ENCODE measurements at regions not wholly inside any gene's neighbourhood (a gene's known extent, or its start where the extent isn't known, plus 50 kb on each side); places are given as distances from the start of the nearest gene placed in this dataset.

- H3K27ac ChIP-seq: peak overlapping the region; percentile 21; the same call in 1 of the 2 replicates
- no peak overlapping the region for H3K9ac ChIP-seq (ENCODE audit: insufficient read length)
- no peak for TF ChIP-seq FOXP2 (optimal IDR thresholded peaks at IDR 0.05; ENCODE audit: control extremely low read depth, extremely low read length, insufficient read depth)
- no peak for TF ChIP-seq EZH2 (IDR thresholded peaks at IDR 0.05)
- no peak for TF ChIP-seq POLR2AphosphoS5 (IDR thresholded peaks at IDR 0.05; ENCODE audit: borderline replicate concordance, low read depth, low read length)
- H3K36me3 ChIP-seq (ENCODE audit: insufficient read depth, low read length): no peaks in the 10 kb centered on the region
- no peak overlapping the region for H3K4me3 ChIP-seq
- no peak for DNase-seq (ENCODE audit: low read depth, low spot score)
- no peaks in the 10 kb centered on the region for H3K9me3 ChIP-seq (ENCODE audit: low read depth, low read length)
These were observed 201.3 kb upstream of the HMCN1 start for GRCh38 chr1:185532856-185533255.

GRCh38 chr1:185531838-185532237 is 202.4 kb upstream of the HMCN1 start:
- DNase-seq (ENCODE audit: low read depth, low spot score): no peak
- H3K9me3 ChIP-seq (ENCODE audit: low read depth, low read length): no peaks in the 10 kb centered on the region

GRCh38 chr1:185530215-185530614 is 204.0 kb upstream of the HMCN1 start:
- H3K4me3 ChIP-seq: no peak overlapping the region
- H3K36me3 ChIP-seq (ENCODE audit: insufficient read depth, low read length): no peaks in the 10 kb centered on the region
- TF ChIP-seq FOXP2 (optimal IDR thresholded peaks at IDR 0.05; ENCODE audit: control extremely low read depth, extremely low read length, insufficient read depth) (no peak), EZH2 (IDR thresholded peaks at IDR 0.05) (no peak)
- H3K9me3 ChIP-seq (ENCODE audit: low read depth, low read length): no peaks in the 10 kb centered on the region
- H3K27ac ChIP-seq: no peak overlapping the region
- no peak overlapping the region for H3K9ac ChIP-seq (ENCODE audit: insufficient read length)
- DNase-seq (ENCODE audit: low read depth, low spot score): no peak

More at GRCh38 chr1:185531838-185532237, 202.4 kb upstream of the HMCN1 start:
- TF ChIP-seq FOXP2 (optimal IDR thresholded peaks at IDR 0.05; ENCODE audit: control extremely low read depth, extremely low read length, insufficient read depth) (no peak), POLR2AphosphoS5 (IDR thresholded peaks at IDR 0.05; ENCODE audit: borderline replicate concordance, low read depth, low read length) (no peak), EZH2 (IDR thresholded peaks at IDR 0.05) (no peak)
- no peak overlapping the region for H3K4me3 ChIP-seq
- H3K36me3 ChIP-seq (ENCODE audit: insufficient read depth, low read length): no peaks in the 10 kb centered on the region
- no peak overlapping the region for H3K9ac ChIP-seq (ENCODE audit: insufficient read length)
- H3K27ac ChIP-seq: no peak overlapping the region

GRCh38 chr1:185529673-185530072 is 204.5 kb upstream of the HMCN1 start:
- Histone ChIP-seq H3K9me3 (ENCODE audit: low read depth, low read length) (no peaks in the 10 kb centered on the region), H3K36me3 (ENCODE audit: insufficient read depth, low read length) (no peaks in the 10 kb centered on the region), H3K9ac (ENCODE audit: insufficient read length) (no peak overlapping the region), H3K27ac (no peak overlapping the region), H3K4me3 (no peak overlapping the region)
- TF ChIP-seq POLR2AphosphoS5 (IDR thresholded peaks at IDR 0.05; ENCODE audit: borderline replicate concordance, low read depth, low read length) (no peak), EZH2 (IDR thresholded peaks at IDR 0.05) (no peak), FOXP2 (optimal IDR thresholded peaks at IDR 0.05; ENCODE audit: control extremely low read depth, extremely low read length, insufficient read depth) (no peak)
- DNase-seq (ENCODE audit: low read depth, low spot score): no peak

- H3K9me3 ChIP-seq (ENCODE audit: low read depth, low read length): no peaks in the 10 kb centered on the region
These were observed 206.0 kb upstream of the HMCN1 start for GRCh38 chr1:185528084-185528676.

GRCh38 chr1:185526344-185527307 is 207.6 kb upstream of the HMCN1 start:
- H3K9me3 ChIP-seq (ENCODE audit: low read depth, low read length): peaks cover 3% of the 10 kb centered on the region; the same call in 1 of the 2 replicates
- no peak overlapping the region for H3K27ac ChIP-seq
- DNase-seq (ENCODE audit: low read depth, low spot score): no peak
- no peak for TF ChIP-seq EZH2 (IDR thresholded peaks at IDR 0.05)
- no peak for TF ChIP-seq POLR2AphosphoS5 (IDR thresholded peaks at IDR 0.05; ENCODE audit: borderline replicate concordance, low read depth, low read length)
- no peak for TF ChIP-seq FOXP2 (optimal IDR thresholded peaks at IDR 0.05; ENCODE audit: control extremely low read depth, extremely low read length, insufficient read depth)
- no peak overlapping the region for H3K9ac ChIP-seq (ENCODE audit: insufficient read length)
- H3K36me3 ChIP-seq (ENCODE audit: insufficient read depth, low read length): no peaks in the 10 kb centered on the region
- no peak overlapping the region for H3K4me3 ChIP-seq

More at GRCh38 chr1:185528084-185528676, 206.0 kb upstream of the HMCN1 start:
- no peak overlapping the region for H3K4me3 ChIP-seq
- no peak for DNase-seq (ENCODE audit: low read depth, low spot score)
- no peaks in the 10 kb centered on the region for H3K36me3 ChIP-seq (ENCODE audit: insufficient read depth, low read length)
- TF ChIP-seq POLR2AphosphoS5 (IDR thresholded peaks at IDR 0.05; ENCODE audit: borderline replicate concordance, low read depth, low read length): no peak
- no peak for TF ChIP-seq FOXP2 (optimal IDR thresholded peaks at IDR 0.05; ENCODE audit: control extremely low read depth, extremely low read length, insufficient read depth)
- no peak for TF ChIP-seq EZH2 (IDR thresholded peaks at IDR 0.05)
- H3K27ac ChIP-seq: no peak overlapping the region
- H3K9ac ChIP-seq (ENCODE audit: insufficient read length): no peak overlapping the region

GRCh38 chr1:185520188-185520920 is 203.3 kb upstream of the IVNS1ABP start:
- Histone ChIP-seq H3K9ac (ENCODE audit: insufficient read length) (no peak overlapping the region), H3K4me3 (no peak overlapping the region), H3K9me3 (ENCODE audit: low read depth, low read length) (peaks cover 10% of the 10 kb centered on the region; the same call in 1 of the 2 replicates), H3K27ac (no peak overlapping the region), H3K36me3 (ENCODE audit: insufficient read depth, low read length) (no peaks in the 10 kb centered on the region)
- DNase-seq (ENCODE audit: low read depth, low spot score): no peak
- TF ChIP-seq EZH2 (IDR thresholded peaks at IDR 0.05) (no peak), POLR2AphosphoS5 (IDR thresholded peaks at IDR 0.05; ENCODE audit: borderline replicate concordance, low read depth, low read length) (no peak), FOXP2 (optimal IDR thresholded peaks at IDR 0.05; ENCODE audit: control extremely low read depth, extremely low read length, insufficient read depth) (no peak)

All from SK-N-MC (cell line).